Upper lobe of left lung (tissue), 6 donors: ENCODE measurements at regions not wholly inside any gene's neighbourhood (a gene's known extent, or its start where the extent isn't known, plus 50 kb on each side); places are given as distances from the start of the nearest gene placed in this dataset.

Source experiments
- ATAC-seq, 2 donors: fragments of 200-7000 bp; cut with Tn5 transposase; one replicate each; pipeline ENCODE4 v1.9.1; 2022; ENCODE audit warnings: mild to moderate bottlenecking in 2 of 2, moderate library complexity in 2 of 2; ENCODE audit not compliant: low FRiP score in 2 of 2
- DNase-seq, 2 donors: peaks; one replicate each; pipeline ENCODE4 v3.0.0-alpha.2; 2019 to 2020
- H3K27ac ChIP-seq, 4 donors: fragments of 200-600 bp; sonication (generic); one replicate each; pipeline ENCODE4 v1.5.1; 2016 to 2019
- H3K27me3 ChIP-seq, 4 donors: fragments of 200-600 bp; sonication (generic); one replicate each; pipeline ENCODE4 v1.5.1; 2017 to 2019
- H3K36me3 ChIP-seq, 4 donors: fragments of 200-600 bp; sonication (generic); one replicate each; pipeline ENCODE4 v1.5.1; 2016 to 2019
- H3K4me1 ChIP-seq, 4 donors: fragments of 200-600 bp; sonication (generic); one replicate each; pipeline ENCODE4 v1.5.1; 2018 to 2019
- H3K4me3 ChIP-seq, 4 donors: fragments of 200-600 bp; sonication (generic); one replicate each; pipeline ENCODE4 v1.5.1; 2017 to 2019; ENCODE audit warnings: mild to moderate bottlenecking in 2 of 4, moderate library complexity in 1 of 4
- H3K9me3 ChIP-seq, 4 donors: fragments of 200-600 bp; sonication (generic); one replicate each; pipeline ENCODE4 v1.5.1; 2018 to 2019
- CTCF ChIP-seq, 6 experiments: fragments of 450-650 bp in 4 of 6; fragments of 200-600 bp in 2 of 6; sonication (generic) in 2 of 6; IDR thresholded peaks; one replicate each; pipeline ENCODE4 v1.5.1; 2016 to 2019; ENCODE audit warnings: antibody characterized with exemption in 6 of 6
- EP300 ChIP-seq, 4 donors: sonication (generic); formaldehyde crosslinking; IDR thresholded peaks; one replicate each; pipeline ENCODE4 v1.5.1; 2017; ENCODE audit warnings: antibody characterized with exemption in 4 of 4, control low read depth in 2 of 4
- POLR2A ChIP-seq, 4 donors: fragments of 450-650 bp; IDR thresholded peaks; one replicate each; pipeline ENCODE4 v1.5.1; 2016 to 2017; ENCODE audit warnings: antibody characterized with exemption in 4 of 4, mild to moderate bottlenecking in 2 of 4
- POLR2AphosphoS5 ChIP-seq, 2 donors: sonication (generic); formaldehyde crosslinking; IDR thresholded peaks; one replicate each; pipeline ENCODE4 v1.5.1; 2017; ENCODE audit warnings: antibody characterized with exemption in 2 of 2
- WGBS, 2 donors: methylation state at CpG; one replicate each; pipeline ENCODE4 v1.1.5; 2017 to 2018; 5-methylcytosine and 5-hydroxymethylcytosine counted together
- donor health status: DM: no; HTN: no; CAD: no; lungs with moderate emphysema.
- donor health status: DM: no; HTN: yes; CAD: no; lungs with severe emphysema.

DNA sequence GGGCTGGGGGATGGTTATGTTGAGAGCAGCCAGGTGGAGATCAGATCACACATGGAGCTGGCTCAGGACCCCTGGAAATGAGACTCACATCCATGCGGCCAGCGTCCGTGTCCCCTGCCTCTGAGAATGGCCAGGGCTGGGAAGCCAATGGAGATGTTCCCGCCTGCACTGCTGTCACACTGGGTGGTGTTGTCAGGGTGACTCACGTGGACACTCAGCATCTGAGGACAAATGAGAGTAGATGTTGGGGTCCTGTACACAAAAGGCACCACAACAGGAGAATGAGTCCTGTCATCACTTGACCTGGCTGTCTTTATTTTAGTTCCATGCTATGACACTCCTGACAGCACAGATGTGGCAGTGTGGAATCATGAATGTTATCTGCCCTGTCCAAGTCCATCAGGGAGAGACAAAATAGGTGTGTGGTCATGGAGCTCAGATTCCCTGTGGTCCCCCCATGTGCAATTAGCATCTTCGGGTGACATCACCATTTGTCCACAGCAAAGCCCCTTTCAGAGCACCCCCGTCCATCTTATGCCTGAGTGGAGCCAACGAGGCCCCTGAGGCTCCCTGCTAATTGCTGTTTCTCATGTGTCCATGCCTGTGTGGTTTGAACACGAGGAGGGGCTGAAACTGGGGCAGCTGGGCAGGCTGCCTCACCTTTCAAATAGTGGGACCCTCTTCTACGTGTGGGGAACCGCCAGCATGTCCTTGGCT is 393.5 kb downstream of the AACS start:
- DNase-seq (no peak), ATAC-seq (no peak)
- Histone ChIP-seq H3K36me3 (no peaks in the 10 kb centered on the region), H3K27ac (no peak overlapping the region), H3K27me3 (no peaks in the 10 kb centered on the region), H3K4me3 (no peak overlapping the region), H3K9me3 (no peaks in the 10 kb centered on the region), H3K4me1 (no peaks in the 10 kb centered on the region)
- TF ChIP-seq POLR2AphosphoS5 (IDR thresholded peaks at IDR 0.05) = no peak
- TF ChIP-seq EP300 (IDR thresholded peaks at IDR 0.05) = no peak
- no peak for TF ChIP-seq POLR2A (IDR thresholded peaks at IDR 0.05)
- TF ChIP-seq CTCF (IDR thresholded peaks at IDR 0.05) = no peak
- 62 to 81% methylated on average over 6 to 11 of the region's 11 CpGs for WGBS, 2 donors

DNA sequence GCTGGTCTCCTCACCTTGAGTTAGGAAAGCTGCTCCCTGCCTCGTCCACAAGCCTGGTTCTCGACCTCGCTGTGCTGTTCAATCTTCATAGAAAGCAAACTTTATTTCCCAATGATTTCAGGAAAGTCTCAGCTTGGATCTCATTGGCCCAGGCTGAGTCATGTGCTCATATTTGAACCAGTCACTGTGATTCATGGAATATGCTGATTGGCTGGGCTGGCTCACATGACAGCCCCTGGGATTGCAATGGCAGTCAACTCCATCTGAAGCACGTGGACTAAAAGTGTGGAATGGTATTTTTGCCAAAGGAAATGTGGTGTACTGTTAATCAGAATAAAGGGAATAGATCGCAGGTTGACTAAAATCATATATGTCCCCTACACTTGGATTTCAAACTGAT is 396.6 kb downstream of the AACS start:
- no peak overlapping the region for H3K27ac ChIP-seq
- no peak overlapping the region for H3K4me3 ChIP-seq
- no peaks in the 10 kb centered on the region for H3K4me1 ChIP-seq
- H3K9me3 ChIP-seq = no peaks in the 10 kb centered on the region
- TF ChIP-seq POLR2A (IDR thresholded peaks at IDR 0.05) (no peak), POLR2AphosphoS5 (IDR thresholded peaks at IDR 0.05) (no peak), EP300 (IDR thresholded peaks at IDR 0.05) (no peak), CTCF (IDR thresholded peaks at IDR 0.05) (no peak)
- DNase-seq = no peak
- no peak for ATAC-seq
- WGBS, 2 donors = 89 to 90% methylated on average over 5 of the region's 5 CpGs
- no peaks in the 10 kb centered on the region for H3K27me3 ChIP-seq
- H3K36me3 ChIP-seq = no peaks in the 10 kb centered on the region

- H3K4me1 ChIP-seq = no peaks in the 10 kb centered on the region
Observed at GRCh38 chr12:125463386-125463785, 398.2 kb downstream of the AACS start.

DNA sequence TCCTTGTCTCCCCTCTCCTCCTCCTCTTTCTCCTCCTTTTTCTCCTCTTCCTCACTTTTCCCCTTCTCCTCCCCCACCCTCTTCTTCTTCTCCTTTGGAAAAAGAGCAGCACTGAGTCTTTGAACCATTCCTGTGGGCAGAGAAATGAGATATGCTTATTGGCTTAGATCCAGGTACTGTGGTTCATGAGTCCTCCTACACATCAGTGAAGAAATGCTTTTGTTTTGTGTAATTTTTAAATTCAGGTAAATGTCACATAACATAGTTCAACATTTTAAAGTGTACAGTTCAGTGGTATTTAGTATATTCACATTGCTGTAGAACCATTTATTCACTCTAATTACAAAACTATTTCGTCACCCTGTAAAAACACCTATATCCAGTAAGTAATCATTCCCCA is 402.1 kb downstream of the AACS start:
- WGBS, 2 donors = 77 to 89% methylated on average over 1 of the region's 1 CpG
- DNase-seq (no peak), ATAC-seq (no peak)
- Histone ChIP-seq H3K27ac (no peak overlapping the region), H3K4me3 (no peak overlapping the region), H3K9me3 (no peaks in the 10 kb centered on the region), H3K36me3 (no peaks in the 10 kb centered on the region), H3K4me1 (no peaks in the 10 kb centered on the region), H3K27me3 (no peaks in the 10 kb centered on the region)
- TF ChIP-seq POLR2A (IDR thresholded peaks at IDR 0.05) = no peak
- no peak for TF ChIP-seq POLR2AphosphoS5 (IDR thresholded peaks at IDR 0.05)
- no peak for TF ChIP-seq CTCF (IDR thresholded peaks at IDR 0.05)
- no peak for TF ChIP-seq EP300 (IDR thresholded peaks at IDR 0.05)

More at GRCh38 chr12:125463386-125463785, 398.2 kb downstream of the AACS start:
- H3K4me3 ChIP-seq = no peak overlapping the region
- H3K36me3 ChIP-seq = no peaks in the 10 kb centered on the region
- no peak overlapping the region for H3K27ac ChIP-seq
- H3K27me3 ChIP-seq = no peaks in the 10 kb centered on the region
- TF ChIP-seq CTCF (IDR thresholded peaks at IDR 0.05) = no peak
- TF ChIP-seq EP300 (IDR thresholded peaks at IDR 0.05) = no peak
- no peak for TF ChIP-seq POLR2A (IDR thresholded peaks at IDR 0.05)
- no peak for TF ChIP-seq POLR2AphosphoS5 (IDR thresholded peaks at IDR 0.05)
- 67 to 82% methylated on average over 2 of the region's 2 CpGs for WGBS, 2 donors
- H3K9me3 ChIP-seq = no peaks in the 10 kb centered on the region
- ATAC-seq (no peak), DNase-seq (no peak)

DNA sequence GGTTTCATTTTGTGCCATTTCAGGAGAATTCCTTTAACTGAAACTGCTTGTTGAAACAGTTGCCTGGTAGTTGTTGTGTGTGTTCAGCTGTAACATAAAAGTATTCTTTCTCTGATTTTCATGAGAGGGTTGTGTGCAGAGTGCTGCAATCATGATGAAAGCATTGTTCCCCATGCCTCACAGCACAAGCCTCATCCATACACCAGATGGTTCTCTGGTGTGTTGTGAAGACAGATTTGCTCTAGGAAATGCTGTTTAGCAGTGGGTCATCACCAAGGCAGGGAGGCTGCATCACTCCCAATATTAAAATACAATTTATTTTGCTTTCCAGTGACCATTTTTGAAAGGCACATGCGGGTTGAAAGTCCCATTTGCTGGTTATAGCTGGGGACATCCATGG is 404.4 kb downstream of the AACS start:
- Histone ChIP-seq H3K36me3 (no peaks in the 10 kb centered on the region), H3K27me3 (no peaks in the 10 kb centered on the region), H3K27ac (no peak overlapping the region), H3K4me1 (no peaks in the 10 kb centered on the region), H3K4me3 (no peak overlapping the region), H3K9me3 (no peaks in the 10 kb centered on the region)
- TF ChIP-seq EP300 (IDR thresholded peaks at IDR 0.05) = no peak
- ATAC-seq (no peak), DNase-seq (no peak)
- WGBS, 2 donors = 71 to 73% methylated on average over 1 of the region's 1 CpG
